Raji (cell line): ENCODE measurements at regions not wholly inside any gene's neighbourhood (a gene's known extent, or its start where the extent isn't known, plus 50 kb on each side); places are given as distances from the start of the nearest gene placed in this dataset.

ENCODE experiments used
- POLR2A ChIP-seq: IDR thresholded peaks from 2 replicates; pipeline ENCODE4 v1.6.1; 2011; ENCODE audit warnings: low read depth, low read length, control low read depth; ENCODE audit not compliant: insufficient read depth

- TF ChIP-seq POLR2A, result no peak
These were observed 436.8 kb upstream of the ERCC4 start for GRCh38 chr16:13483121-13483520.

- TF ChIP-seq POLR2A, result no peak
These were observed 427.9 kb upstream of the ERCC4 start for GRCh38 chr16:13492046-13492445.

GRCh38 chr16:13503960-13504635 lies 415.9 kb upstream of the ERCC4 start:
- TF ChIP-seq POLR2A, result no peak

- no peak for TF ChIP-seq POLR2A
These were observed 412.4 kb upstream of the ERCC4 start for GRCh38 chr16:13507530-13507929.

- TF ChIP-seq POLR2A, result no peak
These were observed 409.4 kb upstream of the ERCC4 start for GRCh38 chr16:13510425-13511151.

- no peak for TF ChIP-seq POLR2A
These were observed 402.1 kb upstream of the ERCC4 start for GRCh38 chr16:13517841-13518240.

GRCh38 chr16:13519871-13520270 lies 400.1 kb upstream of the ERCC4 start:
- no peak for TF ChIP-seq POLR2A

GRCh38 chr16:13521356-13521755 lies 398.6 kb upstream of the ERCC4 start:
- no peak for TF ChIP-seq POLR2A

- TF ChIP-seq POLR2A, result no peak
These were observed 392.6 kb upstream of the ERCC4 start for GRCh38 chr16:13527332-13527731.

GRCh38 chr16:13528691-13529090 lies 391.3 kb upstream of the ERCC4 start:
- TF ChIP-seq POLR2A, result no peak

- no peak for TF ChIP-seq POLR2A
These were observed 390.6 kb upstream of the ERCC4 start for GRCh38 chr16:13529193-13529982.

- no peak for TF ChIP-seq POLR2A
These were observed 379.2 kb upstream of the ERCC4 start for GRCh38 chr16:13540771-13541170.

- no peak for TF ChIP-seq POLR2A
These were observed 377.7 kb upstream of the ERCC4 start for GRCh38 chr16:13542284-13542683.

GRCh38 chr16:13543850-13544249 lies 376.1 kb upstream of the ERCC4 start:
- TF ChIP-seq POLR2A, result no peak

GRCh38 chr16:13545271-13545670 lies 374.7 kb upstream of the ERCC4 start:
- TF ChIP-seq POLR2A, result no peak

GRCh38 chr16:13550254-13550653 lies 369.7 kb upstream of the ERCC4 start:
- no peak for TF ChIP-seq POLR2A
